Prostate gland (tissue), 2 donors: ENCODE measurements at regions not wholly inside any gene's neighbourhood (a gene's known extent, or its start where the extent isn't known, plus 50 kb on each side); places are given as distances from the start of the nearest gene placed in this dataset.

Source experiments
- DNase-seq: peaks from one replicate; pipeline ENCODE4 v3.0.0-alpha.2; 2019; ENCODE audit warnings: low spot score
- H3K27ac ChIP-seq, 2 donors: fragments of 200-600 bp; sonication (generic); 2 replicates each; pipeline ENCODE4 v1.5.1; 2017 to 2019
- H3K27me3 ChIP-seq: fragments of 200-600 bp; sonication (generic); replicated peaks from 2 replicates; pipeline ENCODE4 v1.5.1; 2019; ENCODE audit not compliant: insufficient read depth
- H3K36me3 ChIP-seq, 2 donors: fragments of 200-600 bp; sonication (generic); 1 replicate in 1 of 2; 2 replicates in 1 of 2; pipeline versions ENCODE4 v1.5.1 to v1.8.1; 2017 to 2019
- H3K4me1 ChIP-seq: fragments of 200-600 bp; sonication (generic); replicated peaks from 2 replicates; pipeline ENCODE4 v1.5.1; 2019
- H3K4me3 ChIP-seq, 2 donors: fragments of 200-600 bp; sonication (generic); 2 replicates each; pipeline ENCODE4 v1.5.1; 2017 to 2019
- H3K9me3 ChIP-seq: fragments of 200-600 bp; sonication (generic); 2 replicates; pipeline ENCODE4 v1.5.1; 2017
- CTCF ChIP-seq, 4 experiments: fragments of 200-600 bp in 2 of 4; fragments of 450-650 bp in 2 of 4; sonication (generic) in 2 of 4; IDR thresholded peaks; 1 replicate in 3 of 4; 2 replicates in 1 of 4; pipeline ENCODE4 v1.5.1; 2016 to 2019; ENCODE audit warnings: antibody characterized with exemption in 4 of 4, mild to moderate bottlenecking in 2 of 4, moderate library complexity in 2 of 4
- POLR2A ChIP-seq: fragments of 450-650 bp; IDR thresholded peaks from one replicate; pipeline ENCODE4 v1.6.1; 2016; ENCODE audit warnings: antibody characterized with exemption, mild to moderate bottlenecking
- POLR2AphosphoS5 ChIP-seq: sonication (generic); formaldehyde crosslinking; IDR thresholded peaks from one replicate; pipeline ENCODE4 v1.6.1; 2017; ENCODE audit warnings: antibody characterized with exemption
- WGBS: methylation state at CpG from one replicate; pipeline ENCODE4 v1.1.5; 2018; 5-methylcytosine and 5-hydroxymethylcytosine counted together
- intact Hi-C: fragments of 100-400 bp; cut with DNase I; formaldehyde crosslinking; loops from one replicate; pipeline ENCODE4 v1.14.2; 2022

GRCh38 chr4:180099957-180100356 is 2143.2 kb upstream of the TENM3 start:
- 64% methylated on average over 5 of the region's 5 CpGs for WGBS
- no peak overlapping the region for H3K27ac ChIP-seq
- TF ChIP-seq POLR2A: no peak
- TF ChIP-seq POLR2AphosphoS5: no peak
- TF ChIP-seq CTCF (IDR thresholded peaks at IDR 0.05): no peak
- no peak overlapping the region for H3K4me3 ChIP-seq
- H3K36me3 ChIP-seq: no peaks in the 10 kb centered on the region
- DNase-seq: no peak
- intact Hi-C loops: no loop called here
- no peaks in the 10 kb centered on the region for H3K27me3 ChIP-seq
- no peaks in the 10 kb centered on the region for H3K4me1 ChIP-seq
- no peaks in the 10 kb centered on the region for H3K9me3 ChIP-seq

DNA sequence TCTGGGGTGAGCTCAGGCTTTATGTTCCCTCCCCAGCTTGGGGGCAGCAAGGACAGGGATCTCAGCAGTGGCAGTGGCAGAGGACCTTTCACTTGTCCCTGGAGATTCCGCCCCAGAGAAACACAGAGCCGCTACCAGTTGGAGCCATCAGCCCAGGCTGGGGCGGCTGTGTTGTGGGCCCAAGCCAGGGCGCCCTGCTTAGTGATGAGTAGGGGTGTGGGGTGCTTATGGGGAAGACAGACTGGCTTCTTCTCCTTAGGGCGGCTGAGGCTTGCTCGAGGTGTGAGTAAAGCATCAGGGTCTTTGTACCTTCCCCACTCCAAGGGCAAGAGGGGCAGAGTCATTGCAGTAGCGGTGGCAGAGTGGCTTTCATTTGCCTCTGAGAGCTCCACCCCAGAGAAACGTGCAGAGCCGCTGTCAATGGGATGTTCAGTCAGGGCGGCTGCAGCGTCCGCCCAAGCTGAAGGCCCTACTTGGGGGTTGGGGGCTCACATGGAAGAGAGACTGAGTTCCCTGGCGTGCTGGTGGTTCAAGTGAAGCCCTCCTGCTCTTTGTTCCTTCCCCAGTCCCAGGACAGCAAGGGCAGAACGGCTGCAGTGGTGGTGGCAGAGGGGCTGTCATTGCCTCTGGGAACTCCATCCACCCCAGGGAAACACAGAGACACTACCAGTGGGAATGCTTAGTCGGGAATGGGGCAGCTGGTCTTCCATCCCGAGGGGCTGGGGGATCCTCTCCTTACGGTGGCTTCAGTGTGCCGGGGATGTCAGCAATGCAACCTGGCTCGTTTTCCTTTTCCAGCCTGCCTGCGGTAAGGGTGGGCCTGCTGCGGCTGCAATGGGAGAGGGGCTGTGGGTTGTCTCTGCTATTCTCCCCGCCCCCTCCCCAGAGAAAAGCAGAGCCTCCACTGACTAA is 2142.5 kb upstream of the TENM3 start:
- 91% methylated on average over 22 of the region's 22 CpGs for WGBS
- H3K9me3 ChIP-seq: no peaks in the 10 kb centered on the region
- no peaks in the 10 kb centered on the region for H3K36me3 ChIP-seq
- no peaks in the 10 kb centered on the region for H3K4me1 ChIP-seq
- no peaks in the 10 kb centered on the region for H3K27me3 ChIP-seq
- DNase-seq: no peak
- intact Hi-C loops: no loop called here
- H3K27ac ChIP-seq: no peak overlapping the region
- H3K4me3 ChIP-seq: no peak overlapping the region
- TF ChIP-seq POLR2A: no peak
- TF ChIP-seq CTCF (IDR thresholded peaks at IDR 0.05): no peak
- no peak for TF ChIP-seq POLR2AphosphoS5

- H3K36me3 ChIP-seq: no peaks in the 10 kb centered on the region
- H3K27ac ChIP-seq: no peak overlapping the region
- H3K27me3 ChIP-seq: no peaks in the 10 kb centered on the region
- intact Hi-C loops: no loop called here
- no peaks in the 10 kb centered on the region for H3K4me1 ChIP-seq
- TF ChIP-seq CTCF (IDR thresholded peaks at IDR 0.05) (no peak), POLR2AphosphoS5 (no peak), POLR2A (no peak)
- H3K9me3 ChIP-seq: no peaks in the 10 kb centered on the region
- no peak overlapping the region for H3K4me3 ChIP-seq
- DNase-seq: no peak
- WGBS: 89% methylated on average over 23 of the region's 28 CpGs
Measured at GRCh38 chr4:180101348-180102083, 2141.7 kb upstream of the TENM3 start.

- intact Hi-C loops: no loop called here
- no peak for DNase-seq
- no peaks in the 10 kb centered on the region for H3K36me3 ChIP-seq
- no peaks in the 10 kb centered on the region for H3K4me1 ChIP-seq
- 89% methylated on average over 3 of the region's 3 CpGs for WGBS
- H3K4me3 ChIP-seq: no peak overlapping the region
- H3K27ac ChIP-seq: no peak overlapping the region
- no peak for TF ChIP-seq POLR2AphosphoS5
- TF ChIP-seq CTCF (IDR thresholded peaks at IDR 0.05): no peak
- TF ChIP-seq POLR2A: no peak
- no peaks in the 10 kb centered on the region for H3K9me3 ChIP-seq
- H3K27me3 ChIP-seq: no peaks in the 10 kb centered on the region
Measured at GRCh38 chr4:180103794-180104193, 2139.4 kb upstream of the TENM3 start.
